ENCODE measurements at regions not wholly inside any gene's neighbourhood (a gene's known extent, or its start where the extent isn't known, plus 50 kb on each side); places are given as distances from the start of the nearest gene placed in this dataset.

- Histone ChIP-seq H3K23ac (ENCODE audit: insufficient read length) (no peak overlapping the region), H2BK5ac (ENCODE audit: low read depth, low read length) (no peak overlapping the region), H2AFZ (ENCODE audit: low read length) (no peak overlapping the region), H4K91ac (replicated peaks; ENCODE audit: insufficient read length, low read length) (no peak overlapping the region), H2AK5ac (ENCODE audit: low read depth, low read length) (no peak overlapping the region), H3K9me3 (ENCODE audit: insufficient read depth in 2 of 2, low read depth in 1 of 2, low read length in 1 of 2) (no peaks in the 10 kb centered on the region), H4K8ac (ENCODE audit: extremely low read depth, insufficient read depth, low read length) (no peak overlapping the region), H4K20me1 (replicated peaks in 1 of 2; ENCODE audit: control insufficient read depth in 1 of 2, insufficient read depth in 2 of 2, low read length in 2 of 2) (no peaks in the 10 kb centered on the region), H3K27me3 (replicated peaks in 1 of 4; ENCODE audit: control insufficient read depth in 3 of 4, extremely low read depth in 1 of 4, insufficient read depth in 3 of 4, low read length in 3 of 4) (no peaks in the 10 kb centered on the region), H3K4me3 (ENCODE audit: extremely low read depth in 1 of 4, insufficient read depth in 2 of 4, low read depth in 3 of 4, low read length in 4 of 4) (no peak overlapping the region), H3K79me1 (ENCODE audit: low read depth, low read length) (no peaks in the 10 kb centered on the region), H2BK15ac (ENCODE audit: low read length) (no peak overlapping the region), H3K56ac (replicated peaks; ENCODE audit: insufficient read length, low read depth, low read length) (no peak overlapping the region), H3K79me2 (ENCODE audit: control insufficient read depth in 1 of 2, insufficient read depth in 2 of 2, low read length in 2 of 2) (no peaks in the 10 kb centered on the region), H3K4ac (replicated peaks; ENCODE audit: insufficient read length, low read depth, low read length) (no peak overlapping the region), H3K14ac (ENCODE audit: insufficient read length) (no peak overlapping the region), H3K4me2 (ENCODE audit: insufficient read depth in 1 of 2, low read depth in 2 of 2, low read length in 2 of 2) (no peak overlapping the region), H3K23me2 (ENCODE audit: low read depth, low read length) (no peaks in the 10 kb centered on the region), H3K18ac (ENCODE audit: extremely low read depth, low read length) (no peak overlapping the region), H3K27ac (ENCODE audit: low read depth, low read length) (no peak overlapping the region), H3K36me3 (ENCODE audit: control insufficient read depth in 2 of 4, insufficient read depth in 4 of 4, low read length in 3 of 4) (no peaks in the 10 kb centered on the region), H3K4me1 (replicated peaks in 1 of 4; ENCODE audit: control insufficient read depth in 3 of 4, insufficient read depth in 4 of 4, low read length in 3 of 4) (no peaks in the 10 kb centered on the region), H2BK12ac (ENCODE audit: low read depth, low read length) (no peak overlapping the region), H2BK20ac (ENCODE audit: low read length) (no peak overlapping the region), H3K9ac (replicated peaks in 1 of 4; ENCODE audit: extremely low read depth in 1 of 4, low read depth in 3 of 4, low read length in 3 of 4) (no peak overlapping the region), H4K5ac (ENCODE audit: insufficient read length, low read depth, low read length) (no peak overlapping the region), H2BK120ac (replicated peaks; ENCODE audit: low read depth, low read length) (no peak overlapping the region)
- ChIA-PET CTCF (ENCODE audit: partially characterized antibody) (no interaction called here), POLR2A (ENCODE audit: partially characterized antibody) (no interaction called here)
- WGBS, 2 experiments (ENCODE audit: extremely low coverage in 1 of 2, insufficient coverage in 1 of 2, insufficient read length in 1 of 2, insufficient replicate concordance in 2 of 2, low coverage in 1 of 2, low lambda C conversion rate in 2 of 2, missing lambda C conversion rate in 1 of 2) = 76% methylated on average over 4 of the region's 4 CpGs; no CpG with 5 or more reads in 1 of the 2 experiments
- DNase-seq (ENCODE audit: low read depth in 1 of 2, low spot score in 2 of 2) (no peak), FAIRE-seq (no peak)
- TF ChIP-seq CEBPB (IDR thresholded peaks at IDR 0.05; ENCODE audit: low read depth, low read length) (no peak), SP4 (IDR thresholded peaks at IDR 0.05; ENCODE audit: low read length) (no peak), EP300 (IDR thresholded peaks at IDR 0.05; ENCODE audit: borderline replicate concordance in 1 of 2, low read depth in 2 of 2, low read length in 2 of 2) (no peak), GABPA (IDR thresholded peaks at IDR 0.05; ENCODE audit: borderline replicate concordance, insufficient read depth, low read length) (no peak), RXRA (IDR thresholded peaks at IDR 0.05; ENCODE audit: insufficient read depth, low read depth, low read length) (no peak), RFX5 (IDR thresholded peaks at IDR 0.05; ENCODE audit: borderline replicate concordance, low read depth, low read length) (no peak)
Measured at GRCh38 chr13:60798503-60798902, 401.5 kb downstream of the TDRD3 start.
